ENCODE measurements at regions not wholly inside any gene's neighbourhood (a gene's known extent, or its start where the extent isn't known, plus 50 kb on each side); places are given as distances from the start of the nearest gene placed in this dataset.

DNA sequence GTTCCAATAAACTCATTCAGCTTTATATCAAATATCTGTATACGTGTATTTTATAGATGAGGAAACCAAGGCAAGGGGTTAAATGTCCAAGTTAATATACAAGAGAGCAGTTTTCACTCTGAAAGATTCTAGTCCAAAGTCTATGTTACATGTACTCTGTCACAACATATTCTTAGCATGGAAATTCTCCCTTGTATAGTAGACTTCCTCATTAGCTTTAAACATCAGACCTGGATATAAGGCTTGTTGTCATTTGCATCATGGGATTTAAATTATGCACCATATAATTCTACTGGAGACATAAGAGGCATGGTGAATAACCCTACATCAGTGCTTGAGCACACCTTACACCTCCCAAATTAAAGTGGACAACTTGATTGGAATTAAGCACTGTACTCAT, 681.9 kb upstream of the CCDC179 start:
- H3K4me3 Mint-ChIP-seq = no peak overlapping the region
- TF ChIP-seq, protein P1, sequence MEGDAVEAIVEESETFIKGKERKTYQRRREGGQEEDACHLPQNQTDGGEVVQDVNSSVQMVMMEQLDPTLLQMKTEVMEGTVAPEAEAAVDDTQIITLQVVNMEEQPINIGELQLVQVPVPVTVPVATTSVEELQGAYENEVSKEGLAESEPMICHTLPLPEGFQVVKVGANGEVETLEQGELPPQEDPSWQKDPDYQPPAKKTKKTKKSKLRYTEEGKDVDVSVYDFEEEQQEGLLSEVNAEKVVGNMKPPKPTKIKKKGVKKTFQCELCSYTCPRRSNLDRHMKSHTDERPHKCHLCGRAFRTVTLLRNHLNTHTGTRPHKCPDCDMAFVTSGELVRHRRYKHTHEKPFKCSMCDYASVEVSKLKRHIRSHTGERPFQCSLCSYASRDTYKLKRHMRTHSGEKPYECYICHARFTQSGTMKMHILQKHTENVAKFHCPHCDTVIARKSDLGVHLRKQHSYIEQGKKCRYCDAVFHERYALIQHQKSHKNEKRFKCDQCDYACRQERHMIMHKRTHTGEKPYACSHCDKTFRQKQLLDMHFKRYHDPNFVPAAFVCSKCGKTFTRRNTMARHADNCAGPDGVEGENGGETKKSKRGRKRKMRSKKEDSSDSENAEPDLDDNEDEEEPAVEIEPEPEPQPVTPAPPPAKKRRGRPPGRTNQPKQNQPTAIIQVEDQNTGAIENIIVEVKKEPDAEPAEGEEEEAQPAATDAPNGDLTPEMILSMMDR (IDR thresholded peaks at IDR 0.05) = no peak
- ChIA-PET CTCF (no interaction called here), POLR2A (no interaction called here)
- ATAC-seq (ENCODE audit: low read depth) = no peak
- H3K36me3 Mint-ChIP-seq (ENCODE audit: low read depth) = no peaks in the 10 kb centered on the region
- DNase-seq = no peak
- H3K27ac Mint-ChIP-seq = no peak overlapping the region
- no peaks in the 10 kb centered on the region for H3K27me3 Mint-ChIP-seq
- peaks cover 4% of the 10 kb centered on the region for H3K4me1 Mint-ChIP-seq
- no peaks in the 10 kb centered on the region for H3K9me3 Mint-ChIP-seq
- intact Hi-C loops (cut with micrococcal nuclease) = loop anchor here (5.0 kb wide), 1 partner anchor 665 kb away; no protein-coding TSS in a partner anchor

DNA sequence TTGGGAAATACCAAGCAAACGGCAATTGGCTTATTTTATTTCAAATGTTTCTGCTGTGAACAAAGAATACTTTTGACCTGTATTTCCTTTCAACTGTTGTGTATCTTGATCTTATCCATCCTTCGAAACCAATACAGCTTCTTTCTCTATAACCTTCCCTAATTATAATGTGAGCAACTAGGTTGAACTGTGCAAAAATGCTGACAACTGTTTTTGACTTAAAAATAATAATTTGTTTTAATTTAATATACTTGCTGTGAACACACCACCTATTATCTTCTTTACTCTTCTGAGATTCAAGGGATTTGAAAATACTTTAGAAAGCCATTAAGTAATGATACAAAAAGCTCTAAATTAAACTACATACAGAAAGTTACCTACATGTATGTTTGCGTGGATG, 682.5 kb upstream of the CCDC179 start:
- ATAC-seq (ENCODE audit: low read depth) = no peak
- no peaks in the 10 kb centered on the region for H3K36me3 Mint-ChIP-seq (ENCODE audit: low read depth)
- CTCF ChIA-PET = no interaction called here
- DNase-seq = no peak
- TF ChIP-seq, protein P1 (IDR thresholded peaks at IDR 0.05) = no peak
- intact Hi-C loops (cut with micrococcal nuclease) = loop anchor here (5.0 kb wide), 1 partner anchor 666 kb away; no protein-coding TSS in a partner anchor
- no peaks in the 10 kb centered on the region for H3K9me3 Mint-ChIP-seq
- no peak overlapping the region for H3K27ac Mint-ChIP-seq
- no peaks in the 10 kb centered on the region for H3K27me3 Mint-ChIP-seq
- peaks cover 4% of the 10 kb centered on the region for H3K4me1 Mint-ChIP-seq
- no peak overlapping the region for H3K4me3 Mint-ChIP-seq
- POLR2A ChIA-PET = no interaction called here

DNA sequence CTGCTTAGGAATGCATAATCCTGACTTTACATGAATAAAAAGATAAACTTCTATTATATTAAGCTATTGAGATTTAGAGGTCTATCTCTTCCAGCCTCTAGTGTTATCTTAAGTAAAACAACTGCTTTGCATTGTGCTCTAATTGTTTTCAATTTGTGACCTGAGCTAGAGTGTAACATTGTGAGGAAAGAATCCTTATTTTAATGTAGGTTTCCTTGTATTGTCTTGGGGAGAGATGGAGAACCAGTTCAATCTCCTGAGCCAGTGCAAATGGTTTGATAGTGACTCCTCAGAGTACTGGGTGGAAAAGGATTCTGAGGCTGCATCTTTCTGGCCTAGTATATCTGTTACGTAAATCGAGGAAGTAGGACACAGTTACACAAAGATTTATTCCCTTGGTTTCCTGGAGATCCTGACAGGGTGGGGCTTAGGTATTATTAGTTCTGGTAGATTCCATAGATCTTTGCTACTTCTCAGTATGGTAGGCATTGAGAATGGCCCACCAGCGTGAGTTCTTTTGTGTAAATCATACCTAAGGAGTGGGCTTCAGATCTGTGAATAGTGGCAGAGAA, 683.5 kb upstream of the CCDC179 start:
- Mint-ChIP-seq H3K36me3 (ENCODE audit: low read depth) (no peaks in the 10 kb centered on the region), H3K9me3 (no peaks in the 10 kb centered on the region), H3K4me1 (peaks cover 4% of the 10 kb centered on the region), H3K27ac (no peak overlapping the region), H3K4me3 (no peak overlapping the region), H3K27me3 (no peaks in the 10 kb centered on the region)
- ATAC-seq (ENCODE audit: low read depth) (no peak), DNase-seq (no peak)
- ChIA-PET CTCF (no interaction called here), POLR2A (no interaction called here)
- intact Hi-C loops (cut with micrococcal nuclease) = loop anchor here (5.0 kb wide), 1 partner anchor 666 kb away; no protein-coding TSS in a partner anchor
- TF ChIP-seq, protein P1 (IDR thresholded peaks at IDR 0.05) = no peak

DNA sequence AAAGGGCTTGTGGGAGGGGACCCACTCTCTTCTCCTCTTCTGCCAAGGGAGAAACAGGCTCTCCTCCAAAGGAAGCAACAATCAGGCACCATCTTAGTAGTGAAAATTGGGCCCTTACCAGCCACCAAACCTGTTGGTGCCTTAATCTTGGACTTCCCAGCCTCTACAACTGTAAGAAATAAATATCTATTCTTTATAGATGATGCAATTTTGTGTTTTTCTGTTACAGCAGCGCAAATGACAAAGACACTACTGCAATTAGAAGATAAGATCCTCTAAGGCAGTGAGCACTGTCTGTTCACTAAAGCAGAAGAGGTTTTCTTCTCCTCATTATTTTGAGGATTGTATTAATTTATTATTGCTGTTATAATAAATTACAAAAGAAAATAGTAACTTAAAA, 691.4 kb upstream of the CCDC179 start:
- Mint-ChIP-seq H3K27ac (no peak overlapping the region), H3K27me3 (no peaks in the 10 kb centered on the region), H3K36me3 (ENCODE audit: low read depth) (no peaks in the 10 kb centered on the region), H3K4me1 (no peaks in the 10 kb centered on the region), H3K9me3 (no peaks in the 10 kb centered on the region), H3K4me3 (no peak overlapping the region)
- intact Hi-C loops (cut with micrococcal nuclease) = no loop called here
- ATAC-seq (ENCODE audit: low read depth) (no peak), DNase-seq (no peak)
- TF ChIP-seq, protein P1 (IDR thresholded peaks at IDR 0.05) = no peak
- POLR2A ChIA-PET = no interaction called here
- CTCF ChIA-PET = no interaction called here

DNA sequence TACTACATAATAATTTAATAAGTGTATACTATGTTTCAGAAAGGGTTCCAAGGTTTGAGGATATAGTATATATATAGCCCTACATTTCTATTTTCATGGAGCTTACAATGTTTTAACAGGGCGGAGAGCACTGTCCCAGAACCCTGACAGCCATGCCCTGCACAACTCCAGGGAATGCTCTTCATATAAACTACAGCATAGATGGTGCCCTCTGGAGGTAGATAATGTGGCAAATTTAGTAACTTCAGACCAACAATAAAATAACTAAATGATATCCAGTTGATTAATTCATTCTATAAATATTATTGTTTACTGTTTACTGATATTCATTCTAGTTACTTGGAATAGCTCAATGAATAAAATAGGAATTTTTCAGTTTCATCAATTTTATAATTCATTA, 693.7 kb upstream of the CCDC179 start:
- no peak overlapping the region for H3K4me3 Mint-ChIP-seq
- H3K36me3 Mint-ChIP-seq (ENCODE audit: low read depth) = no peaks in the 10 kb centered on the region
- TF ChIP-seq, protein P1 (IDR thresholded peaks at IDR 0.05) = no peak
- H3K27ac Mint-ChIP-seq = no peak overlapping the region
- no peaks in the 10 kb centered on the region for H3K9me3 Mint-ChIP-seq
- intact Hi-C loops (cut with micrococcal nuclease) = no loop called here
- ATAC-seq (ENCODE audit: low read depth) (no peak), DNase-seq (no peak)
- CTCF ChIA-PET = interaction anchor here (0.6 kb wide), 1 partner anchor 47 kb away, joined by 3 read pairs; no protein-coding TSS in a partner anchor
- no peaks in the 10 kb centered on the region for H3K4me1 Mint-ChIP-seq
- POLR2A ChIA-PET = no interaction called here
- no peaks in the 10 kb centered on the region for H3K27me3 Mint-ChIP-seq
